Activated T-helper 1 cell treated with anti-CD3 and anti-CD28 coated beads, Interleukin-12 subunit alpha, Interleukin-12 subunit beta, Interleukin-2, Interleukin-4 antibody, amounts not matched to agents 30 ng/mL and 10 ng/mL and 1 ng/mL, durations not matched to agents 14 hours and 24 hours and 36 hours (primary cell): ENCODE measurements at regions not wholly inside any gene's neighbourhood (a gene's known extent, or its start where the extent isn't known, plus 50 kb on each side); places are given as distances from the start of the nearest gene placed in this dataset.

Source experiments
- DNase-seq: peaks from one replicate; pipeline ENCODE4 v3.0.0; 2021; ENCODE audit warnings: low spot score
- H3K27ac Mint-ChIP-seq: one replicate; pipeline ENCODE4 v1.8.0; 2021; ENCODE audit warnings: mild to moderate bottlenecking, mixed read lengths
- H3K27me3 Mint-ChIP-seq: one replicate; pipeline ENCODE4 v1.8.0; 2022; ENCODE audit warnings: mild to moderate bottlenecking, moderate library complexity, mixed read lengths; ENCODE audit not compliant: insufficient read depth
- H3K36me3 Mint-ChIP-seq: one replicate; pipeline ENCODE4 v1.8.0; 2021; ENCODE audit warnings: low read depth, mixed read lengths
- H3K4me1 Mint-ChIP-seq: one replicate; pipeline ENCODE4 v1.8.0; 2021; ENCODE audit warnings: low read depth, mixed read lengths
- H3K4me3 Mint-ChIP-seq: one replicate; pipeline ENCODE4 v1.8.0; 2021; ENCODE audit warnings: mild to moderate bottlenecking, moderate library complexity, mixed read lengths
- H3K9me3 Mint-ChIP-seq: one replicate; pipeline ENCODE4 v1.8.0; 2021; ENCODE audit warnings: mixed read lengths
- intact Hi-C: fragments of 100-400 bp; cut with micrococcal nuclease; formaldehyde crosslinking; loops from one replicate; pipeline ENCODE4 v1.15.1; 2024

DNA sequence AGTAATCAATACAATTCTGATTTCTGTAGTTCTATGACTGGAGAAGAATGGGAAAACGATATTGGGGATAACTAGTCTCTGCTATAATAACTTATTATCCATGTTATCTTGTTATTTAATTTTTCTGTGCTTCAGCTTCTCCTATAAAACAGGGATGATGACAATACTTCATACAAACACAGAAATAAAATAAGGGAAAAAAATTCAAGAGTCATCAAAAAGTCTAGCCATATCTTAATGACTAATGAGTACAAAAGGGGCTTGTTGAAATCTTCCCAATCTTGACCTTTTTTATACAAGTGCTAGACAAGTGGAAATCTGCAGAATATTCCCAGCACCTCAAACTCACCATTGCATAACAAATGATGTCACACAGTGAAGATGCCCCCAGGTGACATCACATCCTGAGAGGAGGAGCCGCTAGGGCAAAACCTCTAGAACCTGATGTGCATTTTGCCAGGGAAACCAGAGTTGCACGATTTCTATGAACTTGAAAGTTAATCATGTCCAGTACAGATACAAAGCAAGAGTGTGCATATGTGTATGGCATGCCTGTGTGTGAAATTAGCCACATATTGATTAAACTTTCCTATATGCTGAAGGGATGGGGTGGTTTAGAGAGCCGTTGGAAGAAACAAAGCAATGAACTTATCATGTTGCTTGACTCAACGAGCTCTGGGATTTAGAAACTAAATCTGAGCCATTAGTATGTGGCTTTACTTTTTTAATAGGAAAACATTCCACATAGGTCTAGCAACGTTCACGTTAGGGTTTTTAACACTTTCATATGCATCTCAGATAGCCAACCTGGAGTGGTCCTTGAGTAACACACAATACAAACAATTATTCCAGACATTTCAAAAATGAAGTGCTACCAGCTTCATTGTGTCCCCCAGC lies 278.9 kb downstream of the SLC4A3 start:
- no peak for DNase-seq
- intact Hi-C loops, result no loop called here
- no peaks in the 10 kb centered on the region for H3K36me3 Mint-ChIP-seq
- H3K9me3 Mint-ChIP-seq, result no peaks in the 10 kb centered on the region
- H3K4me1 Mint-ChIP-seq, result no peaks in the 10 kb centered on the region
- H3K27me3 Mint-ChIP-seq, result no peaks in the 10 kb centered on the region
- no peak overlapping the region for H3K27ac Mint-ChIP-seq
- H3K4me3 Mint-ChIP-seq, result no peak overlapping the region

GRCh38 chr2:219907011-219907365 lies 279.6 kb downstream of the SLC4A3 start:
- no peaks in the 10 kb centered on the region for H3K27me3 Mint-ChIP-seq
- DNase-seq, result no peak
- H3K36me3 Mint-ChIP-seq, result no peaks in the 10 kb centered on the region
- H3K9me3 Mint-ChIP-seq, result no peaks in the 10 kb centered on the region
- no peak overlapping the region for H3K27ac Mint-ChIP-seq
- intact Hi-C loops, result no loop called here
- no peak overlapping the region for H3K4me3 Mint-ChIP-seq
- no peaks in the 10 kb centered on the region for H3K4me1 Mint-ChIP-seq

- Mint-ChIP-seq H3K27me3 (no peaks in the 10 kb centered on the region), H3K4me1 (no peaks in the 10 kb centered on the region), H3K27ac (no peak overlapping the region), H3K36me3 (no peaks in the 10 kb centered on the region), H3K9me3 (no peaks in the 10 kb centered on the region), H3K4me3 (no peak overlapping the region)
- intact Hi-C loops, result no loop called here
- DNase-seq, result no peak
Observed at GRCh38 chr2:219908538-219908937, 281.1 kb downstream of the SLC4A3 start.

DNA sequence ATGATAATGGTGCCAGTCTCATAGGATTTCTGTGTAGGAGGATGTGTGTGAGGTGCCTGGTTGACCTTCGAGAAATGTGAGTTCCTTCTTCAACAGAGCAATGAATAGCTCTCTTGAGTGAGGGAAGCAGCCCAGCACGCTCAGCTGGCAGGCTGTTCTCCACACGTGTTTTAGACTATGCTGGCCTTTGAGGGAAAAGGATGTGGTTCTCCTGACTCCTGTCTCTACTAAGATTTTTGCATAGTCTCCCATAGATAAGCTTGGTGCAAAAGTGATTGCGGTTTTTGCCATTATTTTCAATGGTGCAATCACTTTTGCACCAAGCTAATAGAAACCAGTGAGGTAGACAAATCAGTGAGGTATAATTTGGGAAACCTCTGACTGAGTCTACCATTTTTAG lies 284.1 kb downstream of the SLC4A3 start:
- Mint-ChIP-seq H3K36me3 (no peaks in the 10 kb centered on the region), H3K27me3 (no peaks in the 10 kb centered on the region), H3K4me3 (no peak overlapping the region), H3K9me3 (no peaks in the 10 kb centered on the region), H3K4me1 (no peaks in the 10 kb centered on the region), H3K27ac (no peak overlapping the region)
- intact Hi-C loops, result no loop called here
- DNase-seq, result no peak

DNA sequence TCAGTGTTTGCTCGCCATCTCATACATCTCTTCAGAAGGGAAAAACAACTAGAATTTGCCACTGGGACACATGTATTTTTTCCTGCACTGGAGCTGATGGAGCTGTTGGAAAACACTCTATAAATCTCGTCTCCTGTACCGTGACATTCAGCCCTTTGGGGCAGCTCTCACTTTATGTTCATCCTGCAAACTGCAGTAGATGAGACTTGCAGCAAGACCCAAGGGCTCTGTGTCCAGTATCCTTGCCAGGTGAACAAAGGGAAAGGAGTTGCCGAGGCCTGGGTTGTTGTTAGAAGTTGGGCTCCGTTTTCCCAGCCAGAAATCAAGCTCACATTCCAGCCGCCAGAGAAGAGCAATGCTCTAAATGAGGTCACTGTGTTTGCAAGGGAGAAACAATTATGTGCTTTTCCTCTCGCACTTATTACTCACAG lies 285.1 kb downstream of the SLC4A3 start:
- Mint-ChIP-seq H3K27ac (no peak overlapping the region), H3K9me3 (no peaks in the 10 kb centered on the region), H3K36me3 (no peaks in the 10 kb centered on the region), H3K4me1 (no peaks in the 10 kb centered on the region), H3K4me3 (no peak overlapping the region), H3K27me3 (no peaks in the 10 kb centered on the region)
- no peak for DNase-seq
- intact Hi-C loops, result no loop called here

DNA sequence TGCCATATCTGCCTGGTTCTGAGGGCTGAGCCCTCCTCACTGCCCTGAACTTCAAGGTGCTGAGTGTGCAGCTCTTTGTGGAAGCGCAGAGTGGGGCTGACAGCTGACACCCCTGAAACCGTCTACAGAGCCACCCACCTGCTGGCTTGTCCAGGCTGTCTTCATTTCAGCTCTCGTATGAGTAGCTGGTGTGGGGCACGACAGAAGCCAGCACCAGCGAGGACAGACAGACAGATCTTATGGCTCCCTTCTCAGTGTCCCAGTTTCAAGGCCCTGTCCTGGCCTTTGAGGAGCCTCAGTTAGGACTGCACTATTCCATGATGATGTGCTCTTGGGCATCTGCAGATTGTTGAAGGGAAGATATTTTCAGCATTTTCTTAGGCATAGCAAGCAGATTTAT lies 287.1 kb downstream of the SLC4A3 start:
- Mint-ChIP-seq H3K36me3 (no peaks in the 10 kb centered on the region), H3K27me3 (no peaks in the 10 kb centered on the region), H3K4me3 (no peak overlapping the region), H3K4me1 (no peaks in the 10 kb centered on the region), H3K27ac (no peak overlapping the region), H3K9me3 (no peaks in the 10 kb centered on the region)
- intact Hi-C loops, result no loop called here
- DNase-seq, result no peak

- Mint-ChIP-seq H3K27ac (no peak overlapping the region), H3K27me3 (no peaks in the 10 kb centered on the region), H3K4me3 (no peak overlapping the region), H3K36me3 (no peaks in the 10 kb centered on the region), H3K4me1 (no peaks in the 10 kb centered on the region), H3K9me3 (no peaks in the 10 kb centered on the region)
- intact Hi-C loops, result no loop called here
- no peak for DNase-seq
Observed at GRCh38 chr2:219916281-219916680, 288.9 kb downstream of the SLC4A3 start.

DNA sequence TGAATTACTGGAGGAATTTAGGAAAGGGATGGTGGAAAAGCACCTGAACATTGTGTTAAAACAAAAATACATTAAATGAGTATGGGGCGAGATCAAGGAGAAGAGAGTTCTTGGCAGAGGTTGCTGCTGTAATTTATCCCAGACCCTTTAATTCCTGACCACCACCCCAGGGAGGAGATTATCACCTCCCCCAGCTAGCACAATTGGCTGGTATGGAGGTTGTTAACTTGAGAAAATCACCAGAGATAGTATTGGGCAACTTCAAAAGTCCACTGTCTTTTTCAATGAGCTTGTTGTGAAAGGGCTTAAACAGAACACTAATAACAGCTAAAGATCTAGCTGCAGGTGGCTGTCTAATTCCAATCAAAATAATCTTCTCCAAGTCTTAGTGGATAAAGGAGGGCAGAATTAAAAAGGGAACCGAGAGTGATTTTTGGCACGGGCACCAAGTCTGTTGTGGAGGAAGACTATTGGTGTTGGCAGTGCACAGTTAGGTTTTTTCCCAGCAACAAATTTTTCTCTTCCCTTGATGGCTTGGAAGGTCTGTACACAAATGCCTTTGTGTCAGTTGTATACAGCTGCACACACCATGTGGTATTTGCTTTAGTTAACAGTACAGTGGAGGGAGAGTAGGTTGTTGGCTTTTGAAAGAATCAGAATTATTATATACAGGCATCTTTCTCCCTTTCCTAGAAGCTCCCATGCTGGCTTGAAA lies 289.5 kb downstream of the SLC4A3 start:
- H3K27me3 Mint-ChIP-seq, result no peaks in the 10 kb centered on the region
- no peaks in the 10 kb centered on the region for H3K36me3 Mint-ChIP-seq
- no peak overlapping the region for H3K27ac Mint-ChIP-seq
- DNase-seq, result no peak
- no peaks in the 10 kb centered on the region for H3K9me3 Mint-ChIP-seq
- no peak overlapping the region for H3K4me3 Mint-ChIP-seq
- intact Hi-C loops, result no loop called here
- no peaks in the 10 kb centered on the region for H3K4me1 Mint-ChIP-seq

DNA sequence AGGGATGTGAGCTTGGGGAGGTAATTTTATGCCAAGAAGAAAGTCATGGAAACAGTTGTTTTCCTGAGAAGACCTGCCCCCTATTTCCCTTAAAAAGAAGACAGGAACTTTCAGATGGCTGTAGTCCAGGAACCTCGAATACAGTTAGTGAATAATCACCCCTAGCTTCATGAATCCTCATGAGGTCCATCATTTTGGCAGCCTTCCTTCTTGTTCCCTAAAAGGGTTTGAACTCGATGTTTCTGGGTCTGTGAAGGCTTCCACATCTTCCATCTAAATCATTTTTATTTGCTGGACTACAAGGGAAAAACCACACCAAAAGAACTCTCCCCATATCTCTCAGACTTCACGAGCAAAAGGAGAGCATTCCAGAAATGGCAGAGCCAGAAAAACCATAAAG lies 290.8 kb downstream of the SLC4A3 start:
- H3K4me3 Mint-ChIP-seq, result no peak overlapping the region
- intact Hi-C loops, result no loop called here

DNA sequence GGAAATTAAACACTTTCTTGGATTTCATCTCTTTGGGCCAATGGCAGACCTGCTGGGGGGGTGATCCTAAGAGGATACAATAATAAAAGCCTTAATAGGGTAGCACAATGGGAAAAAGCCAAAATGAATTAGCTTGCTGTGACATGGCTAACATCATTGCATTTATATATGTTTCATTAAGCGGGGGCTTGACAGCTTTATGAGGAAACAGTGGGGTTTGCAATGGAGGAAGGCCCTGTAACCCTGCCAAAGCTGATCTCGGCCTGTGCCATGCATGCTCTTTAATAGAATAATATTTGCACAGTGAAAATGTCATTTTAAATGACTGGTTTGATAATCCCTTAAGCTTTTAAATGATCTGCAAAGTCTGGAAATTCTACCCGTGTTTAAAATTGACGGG lies 291.5 kb downstream of the SLC4A3 start:
- DNase-seq, result no peak
- intact Hi-C loops, result no loop called here
- H3K9me3 Mint-ChIP-seq, result no peaks in the 10 kb centered on the region
- no peaks in the 10 kb centered on the region for H3K27me3 Mint-ChIP-seq
- H3K27ac Mint-ChIP-seq, result no peak overlapping the region
- H3K4me3 Mint-ChIP-seq, result no peak overlapping the region
- H3K4me1 Mint-ChIP-seq, result no peaks in the 10 kb centered on the region
- H3K36me3 Mint-ChIP-seq, result no peaks in the 10 kb centered on the region

More for the DNA sequence above, 290.8 kb downstream of the SLC4A3 start:
- Mint-ChIP-seq H3K9me3 (no peaks in the 10 kb centered on the region), H3K4me1 (no peaks in the 10 kb centered on the region), H3K36me3 (no peaks in the 10 kb centered on the region), H3K27ac (no peak overlapping the region), H3K27me3 (no peaks in the 10 kb centered on the region)
- no peak for DNase-seq

GRCh38 chr2:219919506-219919905 lies 292.1 kb downstream of the SLC4A3 start:
- no peak overlapping the region for H3K27ac Mint-ChIP-seq
- no peaks in the 10 kb centered on the region for H3K36me3 Mint-ChIP-seq
- intact Hi-C loops, result no loop called here
- no peak for DNase-seq
- H3K4me3 Mint-ChIP-seq, result no peak overlapping the region
- no peaks in the 10 kb centered on the region for H3K9me3 Mint-ChIP-seq
- no peaks in the 10 kb centered on the region for H3K27me3 Mint-ChIP-seq
- H3K4me1 Mint-ChIP-seq, result no peaks in the 10 kb centered on the region

DNA sequence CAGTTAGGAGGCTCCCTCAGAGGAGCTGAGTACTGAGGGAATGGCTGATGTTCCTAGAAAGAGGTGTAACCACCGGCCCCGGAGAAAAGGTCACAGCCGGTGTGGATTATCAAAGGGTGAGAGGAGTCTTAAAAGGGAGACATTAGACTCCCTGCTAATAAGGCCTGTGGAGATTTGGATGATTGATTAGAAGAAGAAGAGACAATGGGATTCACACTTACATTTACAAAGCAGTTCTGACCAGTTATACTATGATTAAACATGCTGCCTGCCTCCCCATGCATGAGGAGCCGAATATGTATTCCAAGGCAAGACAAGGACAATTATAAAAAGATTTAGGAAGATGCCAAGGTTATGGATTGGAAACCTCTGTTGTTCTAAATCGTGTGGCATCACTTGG lies 302.4 kb downstream of the SLC4A3 start:
- DNase-seq, result no peak
- no peaks in the 10 kb centered on the region for H3K27me3 Mint-ChIP-seq
- no peak overlapping the region for H3K4me3 Mint-ChIP-seq
- intact Hi-C loops, result no loop called here
- no peak overlapping the region for H3K27ac Mint-ChIP-seq
- peaks cover 4% of the 10 kb centered on the region for H3K9me3 Mint-ChIP-seq
- H3K36me3 Mint-ChIP-seq, result no peaks in the 10 kb centered on the region
- H3K4me1 Mint-ChIP-seq, result no peaks in the 10 kb centered on the region

- no peaks in the 10 kb centered on the region for H3K36me3 Mint-ChIP-seq
- intact Hi-C loops, result no loop called here
- no peaks in the 10 kb centered on the region for H3K27me3 Mint-ChIP-seq
- DNase-seq, result no peak
- no peak overlapping the region for H3K27ac Mint-ChIP-seq
- no peak overlapping the region for H3K4me3 Mint-ChIP-seq
- no peaks in the 10 kb centered on the region for H3K4me1 Mint-ChIP-seq
- no peaks in the 10 kb centered on the region for H3K9me3 Mint-ChIP-seq
Observed at GRCh38 chr2:219939647-219940046, 312.2 kb downstream of the SLC4A3 start.
